Astrocyte (in vitro differentiated cells and primary cell): ENCODE measurements at regions not wholly inside any gene's neighbourhood (a gene's known extent, or its start where the extent isn't known, plus 50 kb on each side); places are given as distances from the start of the nearest gene placed in this dataset.

Source experiments
- DNase-seq: peaks from one replicate; pipeline ENCODE4 v3.0.0-alpha.2; 2010; ENCODE audit warnings: low read depth
- FAIRE-seq: peaks from 2 replicates; lab custom pipeline; 2011; peaks lifted over from hg19 to GRCh38; lab: Jason Lieb, UNC
- H2AFZ ChIP-seq: 2 replicates; pipeline ENCODE4 v1.6.0; 2012; ENCODE audit warnings: low read depth, low read length, inconsistent platforms
- H3K27ac ChIP-seq: 2 replicates; pipeline ENCODE4 v1.5.1; 2011; ENCODE audit warnings: low read depth, low read length, inconsistent platforms
- H3K27me3 ChIP-seq: 2 replicates; pipeline ENCODE4 v1.6.0; 2011; ENCODE audit warnings: low read length, inconsistent platforms; ENCODE audit not compliant: insufficient read depth
- H3K36me3 ChIP-seq: 2 replicates; pipeline ENCODE4 v1.5.1; 2011; ENCODE audit warnings: low read length, inconsistent platforms; ENCODE audit not compliant: insufficient read depth
- H3K4me1 ChIP-seq: 2 replicates; pipeline ENCODE4 v1.5.1; 2011; ENCODE audit warnings: low read length, inconsistent platforms; ENCODE audit not compliant: insufficient read depth
- H3K4me2 ChIP-seq: 2 replicates; pipeline ENCODE4 v1.6.0; 2012; ENCODE audit warnings: low read length, inconsistent platforms
- H3K4me3 ChIP-seq: 2 replicates; pipeline ENCODE4 v1.5.1; 2011; ENCODE audit warnings: low read depth, mild to moderate bottlenecking, low read length, inconsistent platforms; ENCODE audit not compliant: insufficient read depth
- H3K79me2 ChIP-seq: 2 replicates; pipeline ENCODE4 v1.6.0; 2012; ENCODE audit warnings: mild to moderate bottlenecking, low read length, inconsistent platforms; ENCODE audit not compliant: insufficient read depth
- H3K9ac ChIP-seq: 2 replicates; pipeline ENCODE4 v1.6.0; 2012; ENCODE audit warnings: mild to moderate bottlenecking, low read length, inconsistent platforms
- H3K9me3 ChIP-seq: 2 replicates; pipeline ENCODE4 v1.5.1; 2012; ENCODE audit warnings: low read depth, mild to moderate bottlenecking, low read length, inconsistent platforms; ENCODE audit not compliant: insufficient read depth
- H4K20me1 ChIP-seq: 2 replicates; pipeline ENCODE4 v1.6.0; 2012; ENCODE audit warnings: low read length, inconsistent platforms; ENCODE audit not compliant: insufficient read depth
- H3K27ac Mint-ChIP-seq: one replicate; pipeline ENCODE4 v1.8.0; 2021; ENCODE audit warnings: mild to moderate bottlenecking, mixed read lengths; ENCODE audit not compliant: unreplicated experiment
- H3K27me3 Mint-ChIP-seq: one replicate; pipeline ENCODE4 v1.8.0; 2021; ENCODE audit warnings: low read depth, mixed read lengths; ENCODE audit not compliant: unreplicated experiment
- H3K36me3 Mint-ChIP-seq: one replicate; pipeline ENCODE4 v1.8.0; 2021; ENCODE audit warnings: low read depth, mixed read lengths; ENCODE audit not compliant: unreplicated experiment
- H3K4me1 Mint-ChIP-seq: one replicate; pipeline ENCODE4 v1.8.0; 2021; ENCODE audit warnings: low read depth, mixed read lengths; ENCODE audit not compliant: unreplicated experiment
- H3K4me3 Mint-ChIP-seq: one replicate; pipeline ENCODE4 v1.8.0; 2021; ENCODE audit warnings: mild to moderate bottlenecking, moderate library complexity, mixed read lengths; ENCODE audit not compliant: unreplicated experiment
- H3K9me3 Mint-ChIP-seq: one replicate; pipeline ENCODE4 v1.8.0; 2021; ENCODE audit warnings: mild to moderate bottlenecking, mixed read lengths; ENCODE audit not compliant: unreplicated experiment
- CTCF ChIP-seq: IDR thresholded peaks from 2 replicates; pipeline ENCODE4 v1.5.1; 2011; ENCODE audit warnings: low read depth, mild to moderate bottlenecking, inconsistent platforms, low read length, moderate library complexity; ENCODE audit not compliant: insufficient read depth
- EZH2 ChIP-seq: IDR thresholded peaks from 2 replicates; pipeline ENCODE4 v1.6.1; 2012; ENCODE audit warnings: mild to moderate bottlenecking, low read length, inconsistent platforms; ENCODE audit not compliant: insufficient read depth

- Histone ChIP-seq H3K4me2 (no peak overlapping the region), H3K9ac (no peak overlapping the region), H3K27ac (no peak overlapping the region), H3K79me2 (no peaks in the 10 kb centered on the region), H3K4me3 (no peak overlapping the region), H2AFZ (no peak overlapping the region), H3K4me1 (no peaks in the 10 kb centered on the region), H3K27me3 (no peaks in the 10 kb centered on the region), H4K20me1 (no peaks in the 10 kb centered on the region), H3K36me3 (no peaks in the 10 kb centered on the region), H3K9me3 (no peaks in the 10 kb centered on the region)
- no peaks in the 10 kb centered on the region for H3K4me1 Mint-ChIP-seq
- H3K27ac Mint-ChIP-seq: no peak overlapping the region
- H3K36me3 Mint-ChIP-seq: no peaks in the 10 kb centered on the region
- DNase-seq (no peak), FAIRE-seq (no peak)
- H3K4me3 Mint-ChIP-seq: no peak overlapping the region
- TF ChIP-seq EZH2: no peak
- TF ChIP-seq CTCF: no peak
- H3K9me3 Mint-ChIP-seq: no peaks in the 10 kb centered on the region
- no peaks in the 10 kb centered on the region for H3K27me3 Mint-ChIP-seq
Observed at GRCh38 chr1:73343947-73344346, 854.0 kb downstream of the LRRIQ3 start.

- Mint-ChIP-seq H3K27me3 (no peaks in the 10 kb centered on the region), H3K9me3 (peaks cover 3% of the 10 kb centered on the region), H3K4me1 (no peaks in the 10 kb centered on the region), H3K36me3 (no peaks in the 10 kb centered on the region), H3K27ac (no peak overlapping the region), H3K4me3 (no peak overlapping the region)
- Histone ChIP-seq H3K4me3 (no peak overlapping the region), H3K9me3 (peaks cover 4% of the 10 kb centered on the region), H3K27ac (no peak overlapping the region), H4K20me1 (no peaks in the 10 kb centered on the region), H3K4me2 (no peak overlapping the region), H3K27me3 (no peaks in the 10 kb centered on the region), H3K4me1 (no peaks in the 10 kb centered on the region), H3K36me3 (no peaks in the 10 kb centered on the region), H3K79me2 (no peaks in the 10 kb centered on the region), H3K9ac (no peak overlapping the region), H2AFZ (no peak overlapping the region)
- TF ChIP-seq CTCF: no peak
- no peak for TF ChIP-seq EZH2
- DNase-seq (no peak), FAIRE-seq (no peak)
Observed at GRCh38 chr1:73333847-73334503, 864.0 kb downstream of the LRRIQ3 start.

DNA sequence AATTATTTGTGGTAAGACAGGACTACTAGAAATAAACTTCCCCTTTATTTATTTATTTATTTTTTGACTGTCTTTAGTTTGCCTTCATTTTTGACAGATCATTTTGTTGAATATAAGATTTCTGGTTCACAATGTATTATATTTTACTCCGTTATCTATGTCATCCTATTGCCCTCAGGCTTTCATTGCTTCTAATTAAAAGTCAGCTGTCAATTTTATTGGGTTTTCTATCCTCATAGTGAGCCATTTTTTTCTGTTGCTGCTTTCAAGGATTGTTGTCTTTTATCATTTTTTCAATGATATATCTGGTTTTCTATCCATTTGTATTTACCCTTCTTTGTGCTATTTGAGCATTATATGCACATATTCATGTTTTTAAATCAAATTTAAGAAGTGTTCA, 866.2 kb downstream of the LRRIQ3 start:
- no peak overlapping the region for H3K4me3 ChIP-seq
- FAIRE-seq (no peak), DNase-seq (no peak)
- H2AFZ ChIP-seq: no peak overlapping the region
- H3K79me2 ChIP-seq: no peaks in the 10 kb centered on the region
- no peaks in the 10 kb centered on the region for H3K4me1 ChIP-seq
- no peaks in the 10 kb centered on the region for H4K20me1 ChIP-seq
- Mint-ChIP-seq H3K4me1 (no peaks in the 10 kb centered on the region), H3K27ac (no peak overlapping the region), H3K27me3 (no peaks in the 10 kb centered on the region), H3K4me3 (no peak overlapping the region), H3K36me3 (no peaks in the 10 kb centered on the region), H3K9me3 (peaks cover 6% of the 10 kb centered on the region)
- no peak overlapping the region for H3K4me2 ChIP-seq
- H3K9me3 ChIP-seq: peaks cover 11% of the 10 kb centered on the region
- H3K27ac ChIP-seq: no peak overlapping the region
- no peak for TF ChIP-seq CTCF
- no peak for TF ChIP-seq EZH2
- H3K36me3 ChIP-seq: no peaks in the 10 kb centered on the region
- H3K27me3 ChIP-seq: no peaks in the 10 kb centered on the region
- H3K9ac ChIP-seq: no peak overlapping the region
